NT2/D1 (cell line): ENCODE measurements at regions not wholly inside any gene's neighbourhood (a gene's known extent, or its start where the extent isn't known, plus 50 kb on each side); places are given as distances from the start of the nearest gene placed in this dataset.

ENCODE experiments used
- SUZ12 ChIP-seq: IDR thresholded peaks from 2 replicates; pipeline ENCODE4 v1.6.1; 2011; ENCODE audit not compliant: insufficient read length, insufficient read depth; ENCODE audit errors: extremely low read depth
- YY1 ChIP-seq: IDR thresholded peaks from 2 replicates; pipeline ENCODE4 v1.6.1; 2011; ENCODE audit not compliant: insufficient read length, insufficient read depth

GRCh38 chr13:100913143-100913542 is 238.5 kb upstream of the TMTC4 start:
- TF ChIP-seq YY1 (no peak), SUZ12 (no peak)
